ENCODE measurements at regions not wholly inside any gene's neighbourhood (a gene's known extent, or its start where the extent isn't known, plus 50 kb on each side); places are given as distances from the start of the nearest gene placed in this dataset.

GRCh38 chr4:17260166-17260907 is 251.6 kb downstream of the QDPR start:
- TF ChIP-seq POLR2AphosphoS5 (IDR thresholded peaks at IDR 0.05) (no peak), POLR2A (IDR thresholded peaks at IDR 0.05) (no peak), CTCF (IDR thresholded peaks at IDR 0.05) (no peak)
- Histone ChIP-seq H3K36me3 (no peaks in the 10 kb centered on the region), H3K4me3 (no peak overlapping the region), H3K9me3 (no peaks in the 10 kb centered on the region), H3K27me3 (no peaks in the 10 kb centered on the region), H3K4me1 (no peaks in the 10 kb centered on the region), H3K27ac (no peak overlapping the region)
- intact Hi-C loops (cut with DNase I; ENCODE audit: low total_unique reads), result no loop called here
- no peak for DNase-seq (ENCODE audit: low spot score in 2 of 2)

GRCh38 chr4:17258106-17258505 is 253.8 kb downstream of the QDPR start:
- Histone ChIP-seq H3K4me3 (no peak overlapping the region), H3K4me1 (no peaks in the 10 kb centered on the region), H3K36me3 (no peaks in the 10 kb centered on the region), H3K27me3 (no peaks in the 10 kb centered on the region), H3K27ac (no peak overlapping the region), H3K9me3 (no peaks in the 10 kb centered on the region)
- no peak for TF ChIP-seq CTCF (IDR thresholded peaks at IDR 0.05)
- TF ChIP-seq POLR2A (IDR thresholded peaks at IDR 0.05), result no peak
- intact Hi-C loops (cut with DNase I; ENCODE audit: low total_unique reads), result no loop called here
- no peak for DNase-seq (ENCODE audit: low spot score in 2 of 2)

- no peaks in the 10 kb centered on the region for H3K36me3 ChIP-seq
- TF ChIP-seq POLR2AphosphoS5 (IDR thresholded peaks at IDR 0.05), result no peak
- TF ChIP-seq CTCF (IDR thresholded peaks at IDR 0.05), result no peak
- no peak for TF ChIP-seq POLR2A (IDR thresholded peaks at IDR 0.05)
- intact Hi-C loops (cut with DNase I; ENCODE audit: low total_unique reads), result no loop called here
- DNase-seq (ENCODE audit: low spot score in 2 of 2), result no peak
- H3K27me3 ChIP-seq, result no peaks in the 10 kb centered on the region
- H3K9me3 ChIP-seq, result no peaks in the 10 kb centered on the region
- H3K4me1 ChIP-seq, result no peaks in the 10 kb centered on the region
- no peak overlapping the region for H3K27ac ChIP-seq
- H3K4me3 ChIP-seq, result no peak overlapping the region
These were observed 259.8 kb downstream of the QDPR start for GRCh38 chr4:17252131-17252530.

GRCh38 chr4:17251101-17251500 is 260.8 kb downstream of the QDPR start:
- intact Hi-C loops (cut with DNase I; ENCODE audit: low total_unique reads), result no loop called here

More at GRCh38 chr4:17251101-17251500, 260.8 kb downstream of the QDPR start:
- no peak overlapping the region for H3K4me3 ChIP-seq
- H3K4me1 ChIP-seq, result no peaks in the 10 kb centered on the region
- TF ChIP-seq POLR2A (IDR thresholded peaks at IDR 0.05), result no peak
- TF ChIP-seq POLR2AphosphoS5 (IDR thresholded peaks at IDR 0.05), result no peak
- TF ChIP-seq CTCF (IDR thresholded peaks at IDR 0.05), result no peak
- no peaks in the 10 kb centered on the region for H3K27me3 ChIP-seq
- DNase-seq (ENCODE audit: low spot score in 2 of 2), result no peak
- H3K27ac ChIP-seq, result no peak overlapping the region
- H3K9me3 ChIP-seq, result no peaks in the 10 kb centered on the region
- H3K36me3 ChIP-seq, result no peaks in the 10 kb centered on the region

Measured in breast epithelium (tissue), 4 donors.